ENCODE measurements at regions not wholly inside any gene's neighbourhood (a gene's known extent, or its start where the extent isn't known, plus 50 kb on each side); places are given as distances from the start of the nearest gene placed in this dataset.

GRCh38 chr15:46222826-46223225 is 588.0 kb downstream of the SQOR start:
- intact Hi-C loops (cut with micrococcal nuclease; ENCODE audit: unreplicated experiment): no loop called here
- no peak for DNase-seq
- no peaks in the 10 kb centered on the region for H3K4me1 Mint-ChIP-seq (ENCODE audit: low read depth, unreplicated experiment)
- H3K27ac Mint-ChIP-seq (ENCODE audit: unreplicated experiment): no peak overlapping the region
- no TSS peak for BruUV-seq (replicated peaks)
- H3K4me3 Mint-ChIP-seq (ENCODE audit: low read depth, unreplicated experiment): no peak overlapping the region
- no peaks in the 10 kb centered on the region for H3K27me3 Mint-ChIP-seq (ENCODE audit: unreplicated experiment)
- H3K9me3 Mint-ChIP-seq (ENCODE audit: low read depth, unreplicated experiment): peaks cover 9% of the 10 kb centered on the region
- TF ChIP-seq CTCF (IDR thresholded peaks at IDR 0.05; ENCODE audit: unreplicated experiment): no peak
- CTCF ChIA-PET: no interaction called here
- no peaks in the 10 kb centered on the region for H3K36me3 Mint-ChIP-seq (ENCODE audit: insufficient read depth, unreplicated experiment)

DNA sequence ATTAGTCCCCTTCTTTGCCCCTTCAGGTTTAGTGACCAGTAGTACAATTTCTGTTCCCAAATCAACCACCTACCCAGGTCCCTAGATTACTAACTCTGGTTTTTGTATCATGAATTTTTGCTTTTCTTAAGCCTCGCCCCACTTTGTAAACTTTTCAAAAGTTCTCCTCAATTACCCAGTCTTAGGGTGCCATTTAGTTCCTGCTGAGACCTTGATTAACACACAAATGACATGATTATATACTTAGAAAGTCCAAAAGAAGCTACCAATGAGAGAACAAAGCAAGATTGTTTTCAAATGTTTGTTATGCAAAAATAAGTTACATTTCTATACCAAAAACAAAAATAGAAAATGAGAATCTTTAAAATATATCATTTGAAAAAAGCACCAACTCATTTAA is 594.4 kb downstream of the SQOR start:
- intact Hi-C loops (cut with micrococcal nuclease; ENCODE audit: unreplicated experiment): no loop called here
- H3K36me3 Mint-ChIP-seq (ENCODE audit: insufficient read depth, unreplicated experiment): no peaks in the 10 kb centered on the region
- H3K27ac Mint-ChIP-seq (ENCODE audit: unreplicated experiment): no peak overlapping the region
- H3K9me3 Mint-ChIP-seq (ENCODE audit: low read depth, unreplicated experiment): peaks cover 4% of the 10 kb centered on the region
- CTCF ChIA-PET: no interaction called here
- no TSS peak for BruUV-seq (replicated peaks)
- no peaks in the 10 kb centered on the region for H3K27me3 Mint-ChIP-seq (ENCODE audit: unreplicated experiment)
- TF ChIP-seq CTCF (IDR thresholded peaks at IDR 0.05; ENCODE audit: unreplicated experiment): no peak
- DNase-seq: no peak
- no peaks in the 10 kb centered on the region for H3K4me1 Mint-ChIP-seq (ENCODE audit: low read depth, unreplicated experiment)
- H3K4me3 Mint-ChIP-seq (ENCODE audit: low read depth, unreplicated experiment): no peak overlapping the region

DNA sequence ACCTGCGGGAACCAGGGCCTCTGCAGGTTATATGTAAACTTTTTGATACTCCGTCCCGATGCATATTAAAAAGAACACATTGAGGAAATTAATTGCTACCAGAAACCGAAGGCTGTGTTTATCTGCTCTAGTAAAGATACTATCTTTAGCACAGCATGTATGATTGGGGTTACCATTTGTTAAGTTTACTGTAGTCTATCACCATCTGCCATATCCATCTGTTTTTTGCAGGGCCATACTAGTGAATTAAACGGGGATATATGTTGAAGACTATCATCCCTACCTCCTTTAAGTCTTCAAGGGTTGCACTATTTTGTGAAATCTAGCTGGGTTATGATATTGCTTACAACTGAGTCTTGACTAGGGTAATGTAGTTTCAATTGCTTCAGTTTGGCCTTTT is 597.0 kb downstream of the SQOR start:
- H3K4me3 Mint-ChIP-seq (ENCODE audit: low read depth, unreplicated experiment): no peak overlapping the region
- no peak for TF ChIP-seq CTCF (IDR thresholded peaks at IDR 0.05; ENCODE audit: unreplicated experiment)
- H3K27ac Mint-ChIP-seq (ENCODE audit: unreplicated experiment): no peak overlapping the region
- CTCF ChIA-PET: no interaction called here
- DNase-seq: no peak
- no TSS peak for BruUV-seq (replicated peaks)
- H3K9me3 Mint-ChIP-seq (ENCODE audit: low read depth, unreplicated experiment): peaks cover 4% of the 10 kb centered on the region
- intact Hi-C loops (cut with micrococcal nuclease; ENCODE audit: unreplicated experiment): no loop called here
- no peaks in the 10 kb centered on the region for H3K36me3 Mint-ChIP-seq (ENCODE audit: insufficient read depth, unreplicated experiment)
- no peaks in the 10 kb centered on the region for H3K4me1 Mint-ChIP-seq (ENCODE audit: low read depth, unreplicated experiment)
- H3K27me3 Mint-ChIP-seq (ENCODE audit: unreplicated experiment): no peaks in the 10 kb centered on the region

DNA sequence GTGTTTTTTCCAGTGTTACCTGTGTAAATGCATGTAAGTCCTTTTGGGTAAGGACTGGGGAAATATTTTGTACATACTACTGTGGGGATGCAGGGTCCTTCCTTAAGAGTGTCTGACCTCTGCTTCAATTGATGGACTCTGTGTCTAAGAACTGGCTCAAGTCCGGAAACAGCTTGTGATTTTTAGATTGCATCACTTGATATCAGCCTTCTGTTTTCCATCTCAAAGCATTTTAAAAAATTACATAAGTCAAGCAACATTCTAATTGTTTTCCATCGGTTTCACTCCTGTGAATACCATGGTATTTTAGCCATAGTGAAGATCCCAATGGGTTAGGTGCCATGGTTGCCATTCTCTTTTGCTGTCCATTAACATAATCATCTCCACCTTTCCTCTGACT is 597.6 kb downstream of the SQOR start:
- H3K4me3 Mint-ChIP-seq (ENCODE audit: low read depth, unreplicated experiment): no peak overlapping the region
- TF ChIP-seq CTCF (IDR thresholded peaks at IDR 0.05; ENCODE audit: unreplicated experiment): no peak
- CTCF ChIA-PET: no interaction called here
- H3K27ac Mint-ChIP-seq (ENCODE audit: unreplicated experiment): no peak overlapping the region
- intact Hi-C loops (cut with micrococcal nuclease; ENCODE audit: unreplicated experiment): no loop called here
- BruUV-seq (replicated peaks): no TSS peak
- H3K27me3 Mint-ChIP-seq (ENCODE audit: unreplicated experiment): no peaks in the 10 kb centered on the region
- no peak for DNase-seq
- no peaks in the 10 kb centered on the region for H3K4me1 Mint-ChIP-seq (ENCODE audit: low read depth, unreplicated experiment)
- H3K36me3 Mint-ChIP-seq (ENCODE audit: insufficient read depth, unreplicated experiment): no peaks in the 10 kb centered on the region
- H3K9me3 Mint-ChIP-seq (ENCODE audit: low read depth, unreplicated experiment): peaks cover 4% of the 10 kb centered on the region

DNA sequence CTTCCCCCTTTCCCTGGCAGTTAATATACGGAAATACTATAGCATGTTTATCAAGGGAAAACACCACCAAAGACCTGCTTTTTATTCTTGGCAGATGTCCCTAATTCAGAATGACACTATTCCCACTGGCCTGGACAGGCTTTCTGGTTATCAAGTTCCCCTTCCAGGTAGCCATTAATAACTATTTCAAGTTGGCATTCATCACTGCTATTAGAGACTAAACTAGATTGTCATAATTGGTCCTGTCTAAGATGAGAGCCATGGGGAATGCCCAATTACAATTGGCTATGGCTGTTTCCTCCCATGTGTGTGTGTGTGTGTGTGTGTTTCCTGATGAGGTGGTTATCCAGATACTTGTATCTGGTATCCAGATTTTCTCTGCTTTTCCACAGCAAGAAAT is 608.1 kb downstream of the SQOR start:
- no peak for TF ChIP-seq CTCF (IDR thresholded peaks at IDR 0.05; ENCODE audit: unreplicated experiment)
- Mint-ChIP-seq H3K4me3 (ENCODE audit: low read depth, unreplicated experiment) (no peak overlapping the region), H3K27ac (ENCODE audit: unreplicated experiment) (no peak overlapping the region), H3K36me3 (ENCODE audit: insufficient read depth, unreplicated experiment) (no peaks in the 10 kb centered on the region), H3K9me3 (ENCODE audit: low read depth, unreplicated experiment) (peaks cover 20% of the 10 kb centered on the region), H3K27me3 (ENCODE audit: unreplicated experiment) (no peaks in the 10 kb centered on the region), H3K4me1 (ENCODE audit: low read depth, unreplicated experiment) (no peaks in the 10 kb centered on the region)
- DNase-seq: no peak
- intact Hi-C loops (cut with micrococcal nuclease; ENCODE audit: unreplicated experiment): no loop called here
- no TSS peak for BruUV-seq (replicated peaks)
- CTCF ChIA-PET: no interaction called here
